NCI-H1417 (cell line): ENCODE measurements at regions not wholly inside any gene's neighbourhood (a gene's known extent, or its start where the extent isn't known, plus 50 kb on each side); places are given as distances from the start of the nearest gene placed in this dataset.
A peak's percentile ranks its signal among the peaks of the same experiment; 100 is the strongest.

Experiments
- DNase-seq, 3 experiments: peaks; one replicate each; lab custom pipeline; 2025; lab: John Stamatoyannopoulos, UW

GRCh38 chr15:96390986-96391385, 60.5 kb downstream of the NR2F2 start:
- DNase-seq, result no peak

- DNase-seq, result no peak
These were observed 62.1 kb downstream of the NR2F2 start for GRCh38 chr15:96392380-96393208.

- no peak for DNase-seq
These were observed 62.7 kb downstream of the NR2F2 start for GRCh38 chr15:96393209-96393513.

- peak in 1 of 3 experiments; percentile 21 for DNase-seq
These were observed 65.2 kb downstream of the NR2F2 start for GRCh38 chr15:96395687-96396086.

- DNase-seq, result peak in 1 of 3 experiments; percentile 41
These were observed 68.3 kb downstream of the NR2F2 start for GRCh38 chr15:96398776-96399175.

GRCh38 chr15:96402403-96402802, 71.9 kb downstream of the NR2F2 start:
- peak in 2 of 3 experiments; percentile 11 to 52 for DNase-seq

- DNase-seq, result no peak
These were observed 72.6 kb downstream of the NR2F2 start for GRCh38 chr15:96403071-96403470.

- no peak for DNase-seq
These were observed 73.4 kb downstream of the NR2F2 start for GRCh38 chr15:96403932-96404331.

GRCh38 chr15:96404560-96404959, 74.1 kb downstream of the NR2F2 start:
- DNase-seq, result no peak

- no peak for DNase-seq
These were observed 75.8 kb downstream of the NR2F2 start for GRCh38 chr15:96406291-96406690.

- DNase-seq, result no peak
These were observed 76.2 kb downstream of the NR2F2 start for GRCh38 chr15:96406701-96407100.

- DNase-seq, result no peak
These were observed 77.0 kb downstream of the NR2F2 start for GRCh38 chr15:96407482-96407881.

- DNase-seq, result no peak
These were observed 78.2 kb downstream of the NR2F2 start for GRCh38 chr15:96408591-96409183.

GRCh38 chr15:96409215-96410138, 79.0 kb downstream of the NR2F2 start:
- no peak for DNase-seq

- no peak for DNase-seq
These were observed 79.9 kb downstream of the NR2F2 start for GRCh38 chr15:96410175-96411055.

GRCh38 chr15:96411056-96412031, 80.8 kb downstream of the NR2F2 start:
- DNase-seq, result no peak

- DNase-seq, result no peak
These were observed 81.8 kb downstream of the NR2F2 start for GRCh38 chr15:96412045-96412905.

GRCh38 chr15:96412906-96413231, 82.4 kb downstream of the NR2F2 start:
- no peak for DNase-seq

GRCh38 chr15:96413657-96414056, 83.2 kb downstream of the NR2F2 start:
- DNase-seq, result no peak

GRCh38 chr15:96414875-96415274, 84.4 kb downstream of the NR2F2 start:
- DNase-seq, result no peak
